B cell (primary cell): ENCODE measurements at regions not wholly inside any gene's neighbourhood (a gene's known extent, or its start where the extent isn't known, plus 50 kb on each side); places are given as distances from the start of the nearest gene placed in this dataset.

Source experiments
- ATAC-seq: fragments of 200-7000 bp; cut with Tn5 transposase; one replicate; pipeline ENCODE4 v1.10.0; 2021; ENCODE audit warnings: low read depth, mild to moderate bottlenecking, moderate number of reproducible peaks, moderate library complexity
- CTCF ChIA-PET: fragments of 350-600 bp; sonication (Branson Sonifier 250); formaldehyde crosslinking; loops from one replicate; lab custom pipeline; 2021; ENCODE audit warnings: antibody characterized with exemption, inconsistent platforms; lab: Charles Lee
- POLR2A ChIA-PET: fragments of 350-600 bp; sonication (Branson Sonifier 250); formaldehyde crosslinking; loops from one replicate; lab custom pipeline; 2021; ENCODE audit warnings: antibody characterized with exemption; lab: Charles Lee
- DNase-seq: peaks from one replicate; pipeline ENCODE4 v3.0.0; 2013
- H2AFZ ChIP-seq: 2 replicates; pipeline ENCODE4 v1.6.1; 2012; ENCODE audit warnings: mild to moderate bottlenecking, low read depth, low read length; ENCODE audit not compliant: insufficient read depth, poor library complexity, severe bottlenecking
- H3K27ac ChIP-seq, 2 donors: 1 replicate in 1 of 2; 2 replicates in 1 of 2; pipeline ENCODE4 v1.5.1; 2012 to 2013; ENCODE audit warnings: low read length in 2 of 2, mild to moderate bottlenecking in 2 of 2, moderate library complexity in 1 of 2
- H3K27me3 ChIP-seq, 4 experiments: fragments of 200-600 bp in 1 of 4; sonication (generic) in 1 of 4; replicated peaks in 1 of 4; 1 replicate in 2 of 4; 2 replicates in 2 of 4; pipeline versions ENCODE4 v1.6.1 to v1.7.0; 2013 to 2016; ENCODE audit warnings: low read length in 3 of 4, mild to moderate bottlenecking in 2 of 4, mixed read lengths in 1 of 4, moderate library complexity in 1 of 4; ENCODE audit not compliant: insufficient read depth in 4 of 4, control insufficient read depth in 3 of 4; ENCODE audit errors: control extremely low read depth in 1 of 4
- H3K36me3 ChIP-seq, 2 experiments: replicated peaks in 1 of 2; 1 replicate in 1 of 2; 2 replicates in 1 of 2; pipeline versions ENCODE4 v1.6.1 to v1.7.1; 2013; ENCODE audit warnings: low read length in 1 of 2; ENCODE audit not compliant: insufficient read depth in 2 of 2, control insufficient read depth in 1 of 2; ENCODE audit errors: control extremely low read depth in 1 of 2, extremely low read depth in 1 of 2
- H3K4me1 ChIP-seq, 2 donors: fragments of 200-600 bp in 1 of 2; sonication (generic) in 1 of 2; 1 replicate in 1 of 2; 2 replicates in 1 of 2; pipeline versions ENCODE4 v1.5.1 to v1.6.1; 2013 to 2017; ENCODE audit warnings: low read length in 2 of 2; ENCODE audit not compliant: control insufficient read depth in 2 of 2, insufficient read depth in 2 of 2
- H3K4me2 ChIP-seq: replicated peaks from 2 replicates; pipeline ENCODE3; 2012; ENCODE audit warnings: mild to moderate bottlenecking, low read depth, low read length; ENCODE audit not compliant: poor library complexity, severe bottlenecking
- H3K4me3 ChIP-seq, 5 experiments: fragments of 200-600 bp in 1 of 5; sonication (generic) in 1 of 5; 1 replicate in 3 of 5; 2 replicates in 2 of 5; pipeline versions ENCODE4 v1.5.1 to v1.7.0; 2011 to 2016; ENCODE audit warnings: low read length in 4 of 5, mild to moderate bottlenecking in 4 of 5, low read depth in 2 of 5, control low read depth in 1 of 5, moderate library complexity in 1 of 5; ENCODE audit not compliant: insufficient read depth in 1 of 5; ENCODE audit errors: control extremely low read depth in 1 of 5, extremely low read depth in 1 of 5
- H3K79me2 ChIP-seq: fragments of 200-600 bp; sonication (generic); one replicate; pipeline ENCODE4 v1.6.0; 2016; ENCODE audit warnings: low read length; ENCODE audit not compliant: control insufficient read depth, insufficient read depth
- H3K9ac ChIP-seq: fragments of 200-600 bp; sonication (generic); 2 replicates; pipeline ENCODE4 v1.6.1; 2017; ENCODE audit warnings: mild to moderate bottlenecking, low read length, moderate library complexity
- H3K9me3 ChIP-seq, 3 donors: one replicate each; pipeline versions ENCODE4 v1.6.1 to v1.7.1; 2013; ENCODE audit warnings: low read length in 2 of 3; ENCODE audit not compliant: control insufficient read depth in 2 of 3, insufficient read depth in 1 of 3; ENCODE audit errors: control extremely low read depth in 1 of 3
- H4K20me1 ChIP-seq: 2 replicates; pipeline ENCODE4 v1.6.0; 2012; ENCODE audit warnings: mild to moderate bottlenecking, low read length; ENCODE audit not compliant: insufficient read depth, control insufficient read depth, poor library complexity, severe bottlenecking
- H3K27ac Mint-ChIP-seq: one replicate; pipeline ENCODE4 v1.8.0; 2021; ENCODE audit warnings: mixed read lengths
- H3K27me3 Mint-ChIP-seq: one replicate; pipeline ENCODE4 v1.8.0; 2021; ENCODE audit warnings: mixed read lengths
- H3K4me1 Mint-ChIP-seq: one replicate; pipeline ENCODE4 v1.8.0; 2021; ENCODE audit warnings: mixed read lengths
- H3K4me3 Mint-ChIP-seq: one replicate; pipeline ENCODE4 v1.8.0; 2021; ENCODE audit warnings: mixed read lengths
- H3K9me3 Mint-ChIP-seq: one replicate; pipeline ENCODE4 v1.8.0; 2022; ENCODE audit warnings: mixed read lengths; ENCODE audit not compliant: insufficient read depth
- EZH2 ChIP-seq: IDR thresholded peaks from 2 replicates; pipeline ENCODE4 v1.6.1; 2012; ENCODE audit warnings: borderline replicate concordance, low read depth, mild to moderate bottlenecking, moderate library complexity, low read length; ENCODE audit not compliant: insufficient read depth, poor library complexity, severe bottlenecking
- WGBS: methylation state at CpG from one replicate; pipeline ENCODE4 v1.1.5; 2013; ENCODE audit warnings: missing lambda C conversion rate; ENCODE audit not compliant: insufficient coverage; 5-methylcytosine and 5-hydroxymethylcytosine counted together
- intact Hi-C: fragments of 100-400 bp; cut with micrococcal nuclease; formaldehyde crosslinking; loops from one replicate; pipeline ENCODE4 v1.10.0; 2022
- TF ChIP-seq, protein P1 (sequence below): fragments of 200-600 bp; IDR thresholded peaks from one replicate; pipeline ENCODE4 v1.8.0; 2022; ENCODE audit warnings: antibody characterized with exemption, mild to moderate bottlenecking

DNA sequence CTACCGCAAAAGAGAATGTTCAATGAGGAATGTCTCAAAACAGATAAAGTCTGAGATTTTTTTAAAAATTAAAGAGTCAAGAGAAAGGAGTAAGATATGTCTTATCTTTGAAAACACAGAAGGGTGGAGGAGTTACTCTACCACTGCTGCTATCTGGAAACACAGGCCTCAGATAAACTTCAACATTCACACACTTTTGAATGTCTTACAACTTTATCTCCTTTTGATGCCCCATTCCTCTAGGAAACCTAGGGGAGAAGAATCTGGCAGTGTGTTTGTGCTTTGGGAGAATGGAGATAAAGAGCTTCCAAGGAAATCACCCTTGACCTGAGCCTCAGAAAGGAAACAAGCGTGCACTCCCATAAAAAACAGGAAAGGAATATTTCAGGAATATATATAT, 468.2 kb downstream of the PLOD2 start:
- Mint-ChIP-seq H3K9me3 (no peaks in the 10 kb centered on the region), H3K27ac (no peak overlapping the region), H3K4me1 (no peaks in the 10 kb centered on the region), H3K27me3 (no peaks in the 10 kb centered on the region), H3K4me3 (no peak overlapping the region)
- no peak overlapping the region for H3K9ac ChIP-seq
- intact Hi-C loops: no loop called here
- ChIA-PET POLR2A (no interaction called here), CTCF (no interaction called here)
- no peak overlapping the region for H3K4me2 ChIP-seq
- DNase-seq: no peak
- ATAC-seq: no peak
- no peaks in the 10 kb centered on the region for H3K79me2 ChIP-seq
- no peaks in the 10 kb centered on the region for H3K27me3 ChIP-seq
- no peak overlapping the region for H3K27ac ChIP-seq
- no peaks in the 10 kb centered on the region for H3K4me1 ChIP-seq
- H2AFZ ChIP-seq: no peak overlapping the region
- no CpG with 5 or more reads among the region's 2 CpGs for WGBS
- H3K9me3 ChIP-seq: peaks cover 0 to 1% (median 0%) of the 10 kb centered on the region in 3 donors
- no peaks in the 10 kb centered on the region for H4K20me1 ChIP-seq
- H3K36me3 ChIP-seq: no peaks in the 10 kb centered on the region
- no peak overlapping the region for H3K4me3 ChIP-seq
- TF ChIP-seq, protein P1, sequence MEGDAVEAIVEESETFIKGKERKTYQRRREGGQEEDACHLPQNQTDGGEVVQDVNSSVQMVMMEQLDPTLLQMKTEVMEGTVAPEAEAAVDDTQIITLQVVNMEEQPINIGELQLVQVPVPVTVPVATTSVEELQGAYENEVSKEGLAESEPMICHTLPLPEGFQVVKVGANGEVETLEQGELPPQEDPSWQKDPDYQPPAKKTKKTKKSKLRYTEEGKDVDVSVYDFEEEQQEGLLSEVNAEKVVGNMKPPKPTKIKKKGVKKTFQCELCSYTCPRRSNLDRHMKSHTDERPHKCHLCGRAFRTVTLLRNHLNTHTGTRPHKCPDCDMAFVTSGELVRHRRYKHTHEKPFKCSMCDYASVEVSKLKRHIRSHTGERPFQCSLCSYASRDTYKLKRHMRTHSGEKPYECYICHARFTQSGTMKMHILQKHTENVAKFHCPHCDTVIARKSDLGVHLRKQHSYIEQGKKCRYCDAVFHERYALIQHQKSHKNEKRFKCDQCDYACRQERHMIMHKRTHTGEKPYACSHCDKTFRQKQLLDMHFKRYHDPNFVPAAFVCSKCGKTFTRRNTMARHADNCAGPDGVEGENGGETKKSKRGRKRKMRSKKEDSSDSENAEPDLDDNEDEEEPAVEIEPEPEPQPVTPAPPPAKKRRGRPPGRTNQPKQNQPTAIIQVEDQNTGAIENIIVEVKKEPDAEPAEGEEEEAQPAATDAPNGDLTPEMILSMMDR: no peak
- no peak for TF ChIP-seq EZH2

DNA sequence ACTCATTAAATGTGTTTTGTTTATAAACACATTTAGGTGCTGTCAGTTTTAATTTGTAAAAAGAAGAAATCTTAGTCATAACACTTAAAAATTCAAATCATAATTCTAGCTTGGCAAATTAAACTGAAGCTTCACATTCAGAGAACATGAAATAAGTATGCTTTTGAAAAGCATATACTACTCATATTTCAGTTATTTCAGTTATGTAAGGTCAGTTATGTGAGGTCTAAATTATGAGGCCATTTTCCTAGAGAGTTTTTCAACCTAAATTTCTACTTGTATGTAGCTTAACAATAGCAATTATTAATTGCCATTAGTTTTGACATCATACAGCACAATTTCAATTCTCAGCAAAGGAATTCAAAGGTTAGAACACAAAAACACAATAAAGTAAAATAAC, 465.0 kb downstream of the PLOD2 start:
- no peaks in the 10 kb centered on the region for H3K79me2 ChIP-seq
- no peaks in the 10 kb centered on the region for H3K4me1 ChIP-seq
- no peaks in the 10 kb centered on the region for H3K27me3 Mint-ChIP-seq
- no peak overlapping the region for H3K9ac ChIP-seq
- no peaks in the 10 kb centered on the region for H3K27me3 ChIP-seq
- no peak overlapping the region for H2AFZ ChIP-seq
- TF ChIP-seq, protein P1: no peak
- TF ChIP-seq EZH2: no peak
- intact Hi-C loops: no loop called here
- H4K20me1 ChIP-seq: no peaks in the 10 kb centered on the region
- no peak overlapping the region for H3K4me3 Mint-ChIP-seq
- DNase-seq (no peak), ATAC-seq (no peak)
- H3K27ac ChIP-seq: no peak overlapping the region
- POLR2A ChIA-PET: no interaction called here
- CTCF ChIA-PET: no interaction called here
- H3K4me2 ChIP-seq: no peak overlapping the region
- H3K4me1 Mint-ChIP-seq: no peaks in the 10 kb centered on the region
- H3K36me3 ChIP-seq: no peaks in the 10 kb centered on the region
- H3K4me3 ChIP-seq: no peak overlapping the region
- H3K9me3 Mint-ChIP-seq: no peaks in the 10 kb centered on the region
- H3K9me3 ChIP-seq: peaks cover 0 to 1% (median 0%) of the 10 kb centered on the region in 3 donors
- H3K27ac Mint-ChIP-seq: no peak overlapping the region
